ENCODE measurements at regions not wholly inside any gene's neighbourhood (a gene's known extent, or its start where the extent isn't known, plus 50 kb on each side); places are given as distances from the start of the nearest gene placed in this dataset.

GRCh38 chr3:127041264-127041820, 58.4 kb downstream of the PLXNA1 start:
- no peak for DNase-seq (ENCODE audit: low read depth)
- no peak for TF ChIP-seq CTCF (IDR thresholded peaks at IDR 0.05; ENCODE audit: control insufficient read depth, extremely low read depth, insufficient read depth)
- H3K4me3 ChIP-seq (ENCODE audit: low read depth, low read length) = no peak overlapping the region

- H3K4me3 ChIP-seq (ENCODE audit: low read depth, low read length) = no peak overlapping the region
- DNase-seq (ENCODE audit: low read depth) = no peak
- no peak for TF ChIP-seq CTCF (IDR thresholded peaks at IDR 0.05; ENCODE audit: control insufficient read depth, extremely low read depth, insufficient read depth)
Measured at GRCh38 chr3:127041933-127042332, 59.0 kb downstream of the PLXNA1 start.

GRCh38 chr3:127042634-127043033, 59.7 kb downstream of the PLXNA1 start:
- DNase-seq (ENCODE audit: low read depth) = no peak
- TF ChIP-seq CTCF (IDR thresholded peaks at IDR 0.05; ENCODE audit: control insufficient read depth, extremely low read depth, insufficient read depth) = no peak
- H3K4me3 ChIP-seq (ENCODE audit: low read depth, low read length) = no peak overlapping the region

GRCh38 chr3:127043041-127043641, 60.2 kb downstream of the PLXNA1 start:
- H3K4me3 ChIP-seq (ENCODE audit: low read depth, low read length) = no peak overlapping the region
- TF ChIP-seq CTCF (IDR thresholded peaks at IDR 0.05; ENCODE audit: control insufficient read depth, extremely low read depth, insufficient read depth) = no peak
- DNase-seq (ENCODE audit: low read depth) = no peak

GRCh38 chr3:127043731-127044510, 61.0 kb downstream of the PLXNA1 start:
- no peak for TF ChIP-seq CTCF (IDR thresholded peaks at IDR 0.05; ENCODE audit: control insufficient read depth, extremely low read depth, insufficient read depth)
- no peak overlapping the region for H3K4me3 ChIP-seq (ENCODE audit: low read depth, low read length)
- DNase-seq (ENCODE audit: low read depth) = no peak

- no peak overlapping the region for H3K4me3 ChIP-seq (ENCODE audit: low read depth, low read length)
- no peak for TF ChIP-seq CTCF (IDR thresholded peaks at IDR 0.05; ENCODE audit: control insufficient read depth, extremely low read depth, insufficient read depth)
- DNase-seq (ENCODE audit: low read depth) = no peak
Measured at GRCh38 chr3:127044996-127045395, 62.1 kb downstream of the PLXNA1 start.
